Trophoblast cell (in vitro differentiated cells and primary cell): ENCODE measurements at regions not wholly inside any gene's neighbourhood (a gene's known extent, or its start where the extent isn't known, plus 50 kb on each side); places are given as distances from the start of the nearest gene placed in this dataset.

ENCODE experiments used
- DNase-seq, 2 donors: peaks; one replicate each; pipeline ENCODE4 v3.0.0-alpha.2; 2016
- H2AFZ ChIP-seq: 2 replicates; pipeline ENCODE4 v1.6.1; 2013; ENCODE audit warnings: low read length, moderate library complexity, mild to moderate bottlenecking; ENCODE audit not compliant: insufficient read depth, poor library complexity
- H2AK5ac ChIP-seq: 2 replicates; pipeline ENCODE4 v1.6.1; 2013; ENCODE audit warnings: mild to moderate bottlenecking, low read length
- H2BK120ac ChIP-seq: 2 replicates; pipeline ENCODE4 v1.6.1; 2013; ENCODE audit warnings: low read length, mild to moderate bottlenecking, moderate library complexity; ENCODE audit not compliant: insufficient read depth, poor library complexity
- H2BK12ac ChIP-seq: 2 replicates; pipeline ENCODE4 v1.6.1; 2013; ENCODE audit warnings: mild to moderate bottlenecking, low read length, moderate library complexity
- H2BK5ac ChIP-seq: 2 replicates; pipeline ENCODE4 v1.6.1; 2013; ENCODE audit warnings: low read length, low read depth, moderate library complexity, mild to moderate bottlenecking; ENCODE audit not compliant: poor library complexity
- H3K14ac ChIP-seq: 2 replicates; pipeline ENCODE4 v1.6.1; 2013; ENCODE audit warnings: mild to moderate bottlenecking, low read length
- H3K18ac ChIP-seq: 2 replicates; pipeline ENCODE4 v1.6.1; 2013; ENCODE audit warnings: mild to moderate bottlenecking, low read length
- H3K23ac ChIP-seq: 2 replicates; pipeline ENCODE4 v1.6.1; 2013; ENCODE audit warnings: low read length
- H3K27ac ChIP-seq: 2 replicates; pipeline ENCODE4 v1.5.1; 2013; ENCODE audit warnings: low read depth, mild to moderate bottlenecking, inconsistent platforms, low read length, moderate library complexity
- H3K27me3 ChIP-seq: 2 replicates; pipeline ENCODE4 v1.6.1; 2013; ENCODE audit warnings: inconsistent platforms, mild to moderate bottlenecking, low read length, moderate library complexity; ENCODE audit not compliant: insufficient read depth
- H3K36me3 ChIP-seq, 2 experiments: 1 replicate in 1 of 2; 2 replicates in 1 of 2; pipeline ENCODE4 v1.6.1; 2013; ENCODE audit warnings: low read length in 2 of 2, mild to moderate bottlenecking in 2 of 2, moderate library complexity in 1 of 2; ENCODE audit not compliant: insufficient read depth in 2 of 2, control insufficient read depth in 1 of 2
- H3K4ac ChIP-seq: 2 replicates; pipeline ENCODE4 v1.6.1; 2013; ENCODE audit warnings: low read depth, mild to moderate bottlenecking, low read length, moderate library complexity
- H3K4me1 ChIP-seq, 2 experiments: 1 replicate in 1 of 2; 2 replicates in 1 of 2; pipeline ENCODE4 v1.6.1; 2013; ENCODE audit warnings: low read length in 2 of 2, mild to moderate bottlenecking in 2 of 2, moderate library complexity in 1 of 2; ENCODE audit not compliant: insufficient read depth in 2 of 2, control insufficient read depth in 1 of 2
- H3K4me2 ChIP-seq: 2 replicates; pipeline ENCODE4 v1.6.1; 2013; ENCODE audit warnings: inconsistent platforms, mild to moderate bottlenecking, low read length, moderate library complexity
- H3K4me3 ChIP-seq: 2 replicates; pipeline ENCODE4 v1.5.1; 2013; ENCODE audit warnings: mild to moderate bottlenecking, low read depth, low read length, inconsistent platforms
- H3K79me1 ChIP-seq: one replicate; pipeline ENCODE4 v1.6.1; 2013; ENCODE audit warnings: low read length
- H3K79me2 ChIP-seq: 2 replicates; pipeline ENCODE4 v1.6.1; 2013; ENCODE audit warnings: low read length, mild to moderate bottlenecking; ENCODE audit not compliant: control insufficient read depth, insufficient read depth, poor library complexity
- H3K9ac ChIP-seq: 2 replicates; pipeline ENCODE4 v1.6.1; 2013; ENCODE audit warnings: mild to moderate bottlenecking, low read length
- H3K9me3 ChIP-seq: 2 replicates; pipeline ENCODE4 v1.6.1; 2013; ENCODE audit warnings: low read depth, mild to moderate bottlenecking, control low read depth, inconsistent platforms, low read length; ENCODE audit not compliant: insufficient read depth
- H4K12ac ChIP-seq: 2 replicates; pipeline ENCODE4 v1.6.1; 2013; ENCODE audit warnings: low read depth, mild to moderate bottlenecking, low read length, moderate library complexity
- H4K8ac ChIP-seq: 2 replicates; pipeline ENCODE4 v1.6.1; 2013; ENCODE audit warnings: low read depth, mild to moderate bottlenecking, low read length, moderate library complexity
- H4K91ac ChIP-seq: one replicate; pipeline ENCODE4 v1.6.1; 2013; ENCODE audit warnings: low read depth, mild to moderate bottlenecking, low read length, moderate library complexity
- WGBS: extraction: QIAGEN DNeasy Blood & Tissue Kit; methylation state at CpG from one replicate; pipeline ENCODE4 v1.1.7; 2013; ENCODE audit warnings: missing lambda C conversion rate; ENCODE audit not compliant: insufficient read length, insufficient coverage; ENCODE audit errors: extremely low coverage; 5-methylcytosine and 5-hydroxymethylcytosine counted together

DNA sequence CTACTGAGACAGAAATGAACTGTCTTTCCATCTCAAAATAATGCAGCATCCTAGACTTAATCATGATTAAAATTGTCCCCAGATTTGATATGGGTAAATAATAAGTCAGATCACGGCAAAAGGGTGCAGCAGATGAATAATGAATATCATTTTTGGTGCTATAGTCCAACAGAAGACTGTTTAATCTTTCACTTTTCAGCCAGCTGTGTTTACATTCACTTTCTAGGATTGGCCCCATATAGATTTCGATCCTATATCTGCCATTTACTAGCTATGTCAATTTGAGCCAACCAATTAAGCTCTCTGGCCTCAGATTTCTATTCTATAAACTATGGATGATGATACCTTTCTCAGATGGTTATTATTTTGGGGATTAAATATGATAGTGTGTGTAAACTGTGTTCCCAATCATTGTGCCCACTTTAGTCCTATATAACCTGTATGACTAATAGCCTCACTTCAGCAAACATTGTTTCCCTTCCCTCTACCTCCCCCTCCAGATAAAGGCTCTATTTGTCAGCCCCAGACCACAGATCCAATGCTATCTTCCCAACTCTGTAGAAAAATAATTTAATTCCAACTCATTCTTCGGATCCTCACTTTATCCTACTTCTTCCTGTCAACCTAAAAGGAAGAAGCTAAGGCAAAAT lies 53.6 kb upstream of the NT5E start:
- Histone ChIP-seq H2AK5ac (no peak overlapping the region), H3K27me3 (no peaks in the 10 kb centered on the region), H3K9ac (no peak overlapping the region), H3K36me3 (no peaks in the 10 kb centered on the region), H4K12ac (no peak overlapping the region), H2BK5ac (no peak overlapping the region), H3K18ac (no peak overlapping the region), H3K4ac (no peak overlapping the region), H4K8ac (no peak overlapping the region), H2AFZ (no peak overlapping the region), H2BK120ac (no peak overlapping the region), H3K4me1 (peaks cover 0 to 2% of the 10 kb centered on the region in 2 experiments), H3K79me2 (no peaks in the 10 kb centered on the region), H4K91ac (no peak overlapping the region), H3K9me3 (peaks cover 1% of the 10 kb centered on the region), H3K79me1 (no peaks in the 10 kb centered on the region), H2BK12ac (no peak overlapping the region), H3K14ac (no peak overlapping the region), H3K4me2 (no peak overlapping the region), H3K4me3 (no peak overlapping the region), H3K23ac (no peak overlapping the region), H3K27ac (no peak overlapping the region)
- DNase-seq, result no peak
- WGBS, result no CpG with 5 or more reads among the region's 3 CpGs

DNA sequence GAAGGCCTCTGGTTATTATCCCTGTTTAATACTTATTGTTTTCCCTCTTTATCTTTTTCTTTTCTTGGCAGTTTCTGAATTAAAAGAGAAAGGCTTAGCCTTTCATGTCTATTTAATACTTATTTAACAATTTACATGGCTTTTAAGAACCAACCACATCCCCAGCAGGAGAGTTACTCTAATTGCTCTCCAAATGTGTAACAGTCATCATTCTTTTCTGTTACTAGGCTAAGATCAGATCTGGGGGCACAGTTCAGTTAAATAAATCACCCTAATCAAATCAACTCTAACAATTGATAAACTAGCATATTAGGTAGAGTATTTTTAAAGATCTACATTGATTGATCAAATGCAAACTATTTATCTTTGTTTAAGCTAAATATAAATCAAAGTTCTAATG lies 54.1 kb upstream of the NT5E start:
- H3K79me2 ChIP-seq, result no peaks in the 10 kb centered on the region
- H3K79me1 ChIP-seq, result no peaks in the 10 kb centered on the region
- no peak overlapping the region for H2AFZ ChIP-seq
- no peaks in the 10 kb centered on the region for H3K27me3 ChIP-seq
- no peak overlapping the region for H3K23ac ChIP-seq
- no peak overlapping the region for H3K27ac ChIP-seq
- no peak overlapping the region for H3K4me2 ChIP-seq
- H4K91ac ChIP-seq, result no peak overlapping the region
- H2AK5ac ChIP-seq, result no peak overlapping the region
- no peak overlapping the region for H2BK120ac ChIP-seq
- H3K4ac ChIP-seq, result no peak overlapping the region
- H3K9ac ChIP-seq, result no peak overlapping the region
- no peaks in the 10 kb centered on the region for H3K36me3 ChIP-seq
- peaks cover 1% of the 10 kb centered on the region for H3K9me3 ChIP-seq
- no peak overlapping the region for H3K4me3 ChIP-seq
- no peak overlapping the region for H4K8ac ChIP-seq
- no peak overlapping the region for H4K12ac ChIP-seq
- no peak for DNase-seq
- no peak overlapping the region for H2BK5ac ChIP-seq
- peaks cover 0 to 2% of the 10 kb centered on the region in 2 experiments for H3K4me1 ChIP-seq
- no peak overlapping the region for H3K14ac ChIP-seq
- no peak overlapping the region for H3K18ac ChIP-seq
- H2BK12ac ChIP-seq, result no peak overlapping the region

DNA sequence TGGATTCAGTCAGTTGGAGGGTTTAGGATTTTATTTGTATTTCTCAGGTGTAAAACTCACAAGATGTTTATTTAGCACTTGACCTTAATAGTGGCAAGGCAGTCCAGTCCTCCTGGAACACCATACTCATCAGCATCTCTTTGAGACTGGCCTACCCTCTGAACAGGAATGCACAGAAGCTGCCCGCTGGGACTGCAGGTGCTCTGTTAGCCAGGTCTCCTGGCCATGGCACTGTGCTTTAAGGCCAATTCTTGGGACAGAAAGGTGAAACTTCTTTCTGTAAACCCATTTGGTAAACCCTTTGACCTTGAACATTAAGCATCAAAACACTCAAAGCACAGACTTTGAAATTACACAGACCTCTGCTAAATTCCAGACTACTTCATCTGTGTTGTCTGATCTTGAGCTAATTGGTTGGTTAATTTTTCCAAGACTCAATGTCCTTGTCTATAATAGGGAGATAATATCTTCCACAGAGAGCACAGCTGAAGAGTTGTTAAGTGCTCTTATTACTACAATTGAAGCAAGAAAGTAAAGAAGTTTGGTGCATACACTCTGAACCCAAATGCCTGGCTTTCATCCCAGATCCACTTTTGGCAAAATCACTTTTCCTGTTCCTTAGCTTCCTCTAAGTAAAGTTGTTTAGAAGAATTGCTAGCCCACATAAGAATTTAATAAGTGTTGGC lies 54.9 kb upstream of the NT5E start:
- Histone ChIP-seq H3K4ac (no peak overlapping the region), H3K27me3 (no peaks in the 10 kb centered on the region), H3K9ac (no peak overlapping the region), H2BK12ac (no peak overlapping the region), H3K4me2 (no peak overlapping the region), H3K4me1 (peaks cover 0 to 2% of the 10 kb centered on the region in 2 experiments), H3K79me2 (no peaks in the 10 kb centered on the region), H3K4me3 (no peak overlapping the region), H2AK5ac (no peak overlapping the region), H2BK5ac (no peak overlapping the region), H3K23ac (no peak overlapping the region), H3K36me3 (no peaks in the 10 kb centered on the region), H3K14ac (no peak overlapping the region), H3K18ac (no peak overlapping the region), H3K9me3 (peaks cover 1% of the 10 kb centered on the region), H3K27ac (no peak overlapping the region), H4K91ac (no peak overlapping the region), H2BK120ac (no peak overlapping the region), H4K8ac (no peak overlapping the region), H2AFZ (no peak overlapping the region), H4K12ac (no peak overlapping the region), H3K79me1 (no peaks in the 10 kb centered on the region)
- DNase-seq, result no peak
- no CpG with 5 or more reads among the region's 1 CpG for WGBS

DNA sequence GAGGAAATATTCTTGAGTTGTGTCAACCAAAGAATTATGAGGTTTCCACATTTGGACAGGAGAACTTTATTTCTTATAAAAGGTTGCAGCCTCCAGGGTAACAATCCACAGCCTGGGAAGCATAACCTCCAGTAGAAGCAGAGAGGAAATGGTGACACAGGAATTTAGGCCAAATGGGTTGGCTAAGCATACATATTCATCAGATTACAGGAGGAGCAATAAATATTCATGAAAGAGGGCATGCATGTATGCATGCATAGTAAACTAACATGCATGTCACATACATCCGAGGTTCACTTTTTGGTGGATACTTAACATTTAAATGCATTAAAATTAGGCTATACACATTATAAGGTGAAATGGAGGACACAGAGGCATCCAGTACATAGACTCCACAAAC lies 55.7 kb upstream of the NT5E start:
- H3K27ac ChIP-seq, result no peak overlapping the region
- no peaks in the 10 kb centered on the region for H3K79me2 ChIP-seq
- no peak overlapping the region for H3K23ac ChIP-seq
- no peak for DNase-seq
- H3K4me3 ChIP-seq, result no peak overlapping the region
- no peaks in the 10 kb centered on the region for H3K79me1 ChIP-seq
- H3K18ac ChIP-seq, result no peak overlapping the region
- H3K4me2 ChIP-seq, result no peak overlapping the region
- no peak overlapping the region for H2AFZ ChIP-seq
- no CpG with 5 or more reads among the region's 1 CpG for WGBS
- no peak overlapping the region for H2BK12ac ChIP-seq
- H3K4ac ChIP-seq, result no peak overlapping the region
- H3K36me3 ChIP-seq, result no peaks in the 10 kb centered on the region
- no peak overlapping the region for H4K8ac ChIP-seq
- H4K12ac ChIP-seq, result no peak overlapping the region
- no peak overlapping the region for H2AK5ac ChIP-seq
- H3K27me3 ChIP-seq, result no peaks in the 10 kb centered on the region
- no peak overlapping the region for H4K91ac ChIP-seq
- peaks cover 1% of the 10 kb centered on the region for H3K9me3 ChIP-seq
- peaks cover 0 to 2% of the 10 kb centered on the region in 2 experiments for H3K4me1 ChIP-seq
- no peak overlapping the region for H2BK5ac ChIP-seq
- H3K14ac ChIP-seq, result no peak overlapping the region
- H3K9ac ChIP-seq, result no peak overlapping the region
- no peak overlapping the region for H2BK120ac ChIP-seq
